Endodermal cell (in vitro differentiated cells): ENCODE measurements at regions not wholly inside any gene's neighbourhood (a gene's known extent, or its start where the extent isn't known, plus 50 kb on each side); places are given as distances from the start of the nearest gene placed in this dataset.

ENCODE experiments used
- DNase-seq: peaks from one replicate; pipeline ENCODE4 v3.0.0-alpha.2; 2017
- H3K27ac ChIP-seq: 2 replicates; pipeline ENCODE4 v1.5.1; 2013; ENCODE audit warnings: mild to moderate bottlenecking, low read depth, low read length, moderate library complexity
- H3K27me3 ChIP-seq: 2 replicates; pipeline ENCODE4 v1.6.1; 2013; ENCODE audit warnings: mild to moderate bottlenecking, low read length, moderate library complexity; ENCODE audit not compliant: insufficient read depth, control insufficient read depth, poor library complexity, severe bottlenecking
- H3K36me3 ChIP-seq: 2 replicates; pipeline ENCODE4 v1.7.0; 2013; ENCODE audit warnings: mild to moderate bottlenecking, low read length, moderate library complexity; ENCODE audit not compliant: control insufficient read depth, insufficient read depth
- H3K4me1 ChIP-seq: one replicate; pipeline ENCODE4 v1.7.0; 2013; ENCODE audit warnings: low read length; ENCODE audit not compliant: control insufficient read depth, insufficient read depth
- H3K4me3 ChIP-seq: 2 replicates; pipeline ENCODE4 v1.5.1; 2013; ENCODE audit warnings: mild to moderate bottlenecking, low read length, moderate library complexity
- H3K9ac ChIP-seq: 2 replicates; pipeline ENCODE4 v1.6.1; 2013; ENCODE audit warnings: mild to moderate bottlenecking, low read length, moderate library complexity; ENCODE audit not compliant: poor library complexity, severe bottlenecking; ENCODE audit errors: extremely low read depth
- H3K9me3 ChIP-seq: 2 replicates; pipeline ENCODE4 v1.6.1; 2013; ENCODE audit warnings: mild to moderate bottlenecking, low read length, moderate library complexity; ENCODE audit not compliant: control insufficient read depth
- H3K27ac Mint-ChIP-seq: 2 replicates; pipeline ENCODE4 v1.8.0; 2020; ENCODE audit warnings: mixed read lengths
- H3K27me3 Mint-ChIP-seq: 2 replicates; pipeline ENCODE4 v1.8.0; 2021; ENCODE audit warnings: mild to moderate bottlenecking, mixed read lengths; ENCODE audit not compliant: insufficient read depth
- H3K36me3 Mint-ChIP-seq: 2 replicates; pipeline ENCODE4 v1.8.0; 2020; ENCODE audit warnings: low read depth, mixed read lengths
- H3K4me1 Mint-ChIP-seq: 2 replicates; pipeline ENCODE4 v1.8.0; 2020; ENCODE audit warnings: mixed read lengths
- H3K4me3 Mint-ChIP-seq: 2 replicates; pipeline ENCODE4 v1.8.0; 2020; ENCODE audit warnings: mild to moderate bottlenecking, moderate library complexity, mixed read lengths
- H3K9me3 Mint-ChIP-seq: 2 replicates; pipeline ENCODE4 v1.8.0; 2020; ENCODE audit warnings: mild to moderate bottlenecking, mixed read lengths
- WGBS, 2 experiments: methylation state at CpG; one replicate each; pipeline versions ENCODE4 v1.1.5 to v1.1.7; 2013; ENCODE audit warnings: missing lambda C conversion rate in 2 of 2, mixed read lengths in 1 of 2; ENCODE audit not compliant: insufficient coverage in 1 of 2, insufficient read length in 1 of 2; 5-methylcytosine and 5-hydroxymethylcytosine counted together
- TF ChIP-seq, protein P1 (sequence below): fragments of 200-600 bp; sonication (generic); conservative IDR thresholded peaks from 2 replicates; pipeline ENCODE4 v1.5.0; 2021; ENCODE audit warnings: antibody characterized with exemption, mild to moderate bottlenecking

DNA sequence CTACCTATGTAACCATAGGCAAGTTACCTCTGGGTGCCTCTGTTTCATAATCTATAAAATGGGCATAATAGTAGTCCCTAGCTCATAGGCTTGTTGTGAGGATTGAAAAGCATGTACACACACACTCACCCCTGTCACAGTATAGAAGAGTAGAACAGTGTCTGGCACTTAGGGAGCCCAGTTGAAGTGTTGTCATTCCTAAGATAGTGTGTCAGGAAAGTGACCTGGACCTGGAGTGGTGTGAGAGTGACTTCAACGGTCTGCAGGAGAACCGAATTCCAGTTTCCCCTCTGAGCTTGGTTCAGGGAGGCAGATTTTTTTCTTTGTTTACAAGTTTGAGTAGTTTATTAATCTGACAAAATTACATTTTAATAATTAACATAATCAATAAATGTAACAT lies 229.9 kb upstream of the MAP3K7 start:
- Mint-ChIP-seq H3K4me3 (no peak overlapping the region), H3K9me3 (peaks cover 13% of the 10 kb centered on the region), H3K27me3 (no peaks in the 10 kb centered on the region), H3K27ac (no peak overlapping the region), H3K4me1 (peaks cover 7% of the 10 kb centered on the region), H3K36me3 (peaks cover 6% of the 10 kb centered on the region)
- H3K27me3 ChIP-seq, result no peaks in the 10 kb centered on the region
- no peak overlapping the region for H3K27ac ChIP-seq
- no peak for DNase-seq
- no peak overlapping the region for H3K9ac ChIP-seq
- 100% methylated on average over 2 of the region's 2 CpGs; no CpG with 5 or more reads in 1 of the 2 experiments for WGBS, 2 experiments
- no peaks in the 10 kb centered on the region for H3K4me1 ChIP-seq
- H3K9me3 ChIP-seq, result peaks cover 6% of the 10 kb centered on the region
- TF ChIP-seq, protein P1, sequence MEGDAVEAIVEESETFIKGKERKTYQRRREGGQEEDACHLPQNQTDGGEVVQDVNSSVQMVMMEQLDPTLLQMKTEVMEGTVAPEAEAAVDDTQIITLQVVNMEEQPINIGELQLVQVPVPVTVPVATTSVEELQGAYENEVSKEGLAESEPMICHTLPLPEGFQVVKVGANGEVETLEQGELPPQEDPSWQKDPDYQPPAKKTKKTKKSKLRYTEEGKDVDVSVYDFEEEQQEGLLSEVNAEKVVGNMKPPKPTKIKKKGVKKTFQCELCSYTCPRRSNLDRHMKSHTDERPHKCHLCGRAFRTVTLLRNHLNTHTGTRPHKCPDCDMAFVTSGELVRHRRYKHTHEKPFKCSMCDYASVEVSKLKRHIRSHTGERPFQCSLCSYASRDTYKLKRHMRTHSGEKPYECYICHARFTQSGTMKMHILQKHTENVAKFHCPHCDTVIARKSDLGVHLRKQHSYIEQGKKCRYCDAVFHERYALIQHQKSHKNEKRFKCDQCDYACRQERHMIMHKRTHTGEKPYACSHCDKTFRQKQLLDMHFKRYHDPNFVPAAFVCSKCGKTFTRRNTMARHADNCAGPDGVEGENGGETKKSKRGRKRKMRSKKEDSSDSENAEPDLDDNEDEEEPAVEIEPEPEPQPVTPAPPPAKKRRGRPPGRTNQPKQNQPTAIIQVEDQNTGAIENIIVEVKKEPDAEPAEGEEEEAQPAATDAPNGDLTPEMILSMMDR, result no peak
- H3K4me3 ChIP-seq, result no peak overlapping the region
- H3K36me3 ChIP-seq, result no peaks in the 10 kb centered on the region

DNA sequence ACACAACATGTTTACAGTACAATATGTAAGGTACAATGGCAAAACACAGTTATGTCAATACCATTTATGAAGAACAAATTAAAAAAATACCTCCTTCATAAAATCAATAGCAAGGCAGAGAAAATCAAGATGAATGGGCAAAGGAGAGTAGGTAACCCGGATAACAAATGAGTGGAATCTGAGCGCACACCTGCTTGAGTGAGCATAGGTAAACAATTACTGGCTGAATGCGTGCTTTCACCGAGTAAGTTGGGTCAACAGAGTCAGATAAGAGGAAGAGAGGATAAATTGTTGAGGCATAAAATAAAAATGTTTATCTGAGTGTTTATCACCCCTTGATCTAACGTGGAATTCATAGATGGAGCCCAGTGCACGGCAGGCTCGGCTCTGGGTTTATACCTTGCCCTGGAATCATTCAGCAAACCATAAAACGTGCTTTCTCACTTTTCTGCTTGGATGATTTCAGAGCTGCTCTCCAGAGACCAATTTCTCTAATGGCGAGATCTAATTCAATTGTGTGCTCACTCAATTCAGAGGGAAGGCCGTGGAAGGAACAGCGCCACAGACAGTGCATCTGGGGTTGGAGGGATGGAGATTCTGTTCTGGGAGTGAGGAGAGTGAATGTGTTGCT lies 224.8 kb upstream of the MAP3K7 start:
- peaks cover 40% of the 10 kb centered on the region for H3K4me1 Mint-ChIP-seq
- Histone ChIP-seq H3K27me3 (no peaks in the 10 kb centered on the region), H3K9me3 (peaks cover 6% of the 10 kb centered on the region), H3K9ac (no peak overlapping the region), H3K27ac (no peak overlapping the region), H3K36me3 (no peaks in the 10 kb centered on the region), H3K4me1 (peaks cover 7% of the 10 kb centered on the region), H3K4me3 (no peak overlapping the region)
- TF ChIP-seq, protein P1, result no peak
- H3K4me3 Mint-ChIP-seq, result no peak overlapping the region
- H3K27ac Mint-ChIP-seq, result no peak overlapping the region
- DNase-seq, result no peak
- WGBS, 2 experiments, result 84 to 89% methylated on average over 10 to 11 of the region's 11 CpGs
- H3K9me3 Mint-ChIP-seq, result peaks cover 13% of the 10 kb centered on the region
- H3K27me3 Mint-ChIP-seq, result no peaks in the 10 kb centered on the region
- H3K36me3 Mint-ChIP-seq, result peaks cover 6% of the 10 kb centered on the region

DNA sequence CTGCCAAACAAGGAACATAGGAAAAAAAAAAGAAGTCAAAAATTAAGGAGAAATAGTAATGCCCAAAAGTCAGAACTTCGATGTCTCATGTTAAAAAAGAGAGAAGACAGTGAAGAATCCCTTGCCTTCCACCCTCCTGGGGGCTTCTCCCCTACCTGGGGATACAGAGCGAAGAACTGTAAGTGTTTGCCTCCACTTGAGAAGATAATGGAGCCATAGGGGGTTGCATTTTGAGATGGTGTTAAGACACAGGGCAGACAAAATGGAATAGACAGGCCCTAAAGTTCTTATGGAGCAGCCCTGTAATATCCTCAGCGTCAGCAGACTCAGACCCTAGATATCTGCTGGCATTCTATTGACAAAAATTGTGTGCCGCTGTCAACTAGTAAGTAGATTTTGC lies 222.2 kb upstream of the MAP3K7 start:
- Histone ChIP-seq H3K36me3 (no peaks in the 10 kb centered on the region), H3K4me1 (peaks cover 7% of the 10 kb centered on the region), H3K27ac (no peak overlapping the region), H3K4me3 (peak overlapping the region; percentile 8), H3K9me3 (no peaks in the 10 kb centered on the region), H3K27me3 (no peaks in the 10 kb centered on the region), H3K9ac (no peak overlapping the region)
- TF ChIP-seq, protein P1, result no peak
- Mint-ChIP-seq H3K27me3 (no peaks in the 10 kb centered on the region), H3K27ac (no peak overlapping the region), H3K36me3 (peaks cover 3% of the 10 kb centered on the region), H3K4me3 (no peak overlapping the region), H3K4me1 (peaks cover 47% of the 10 kb centered on the region), H3K9me3 (peaks cover 4% of the 10 kb centered on the region)
- 69 to 88% methylated on average over 2 to 4 of the region's 4 CpGs for WGBS, 2 experiments
- DNase-seq, result no peak
